ENCODE measurements at regions not wholly inside any gene's neighbourhood (a gene's known extent, or its start where the extent isn't known, plus 50 kb on each side); places are given as distances from the start of the nearest gene placed in this dataset.

GRCh38 chr5:176152930-176153311 lies 85.3 kb upstream of the SIMC1 start:
- TF ChIP-seq CTCF (IDR thresholded peaks at IDR 0.05) = no peak
- no peak for TF ChIP-seq POLR2A (IDR thresholded peaks at IDR 0.05)
- TF ChIP-seq POLR2AphosphoS5 (IDR thresholded peaks at IDR 0.05) = no peak
